ENCODE measurements at regions not wholly inside any gene's neighbourhood (a gene's known extent, or its start where the extent isn't known, plus 50 kb on each side); places are given as distances from the start of the nearest gene placed in this dataset.

- H3K9me2 ChIP-seq (ENCODE audit: insufficient read depth, low read length): no peaks in the 10 kb centered on the region
- no peaks in the 10 kb centered on the region for H3K79me2 ChIP-seq (ENCODE audit: insufficient read depth, low read depth, low read length)
- BruUV-seq (replicated peaks): no TSS peak
- no peak overlapping the region for H2AFZ ChIP-seq (ENCODE audit: low read length)
- no peak for DNase-seq (ENCODE audit: low spot score)
- H3K4me1 ChIP-seq (ENCODE audit: insufficient read depth, low read length, poor library complexity, severe bottlenecking): peaks cover 3% of the 10 kb centered on the region
- CTCF ChIA-PET (ENCODE audit: unreplicated experiment): no interaction called here
- no peaks in the 10 kb centered on the region for H4K20me1 ChIP-seq (ENCODE audit: insufficient read depth, low read length)
- TF ChIP-seq EZH2phosphoT487 (IDR thresholded peaks at IDR 0.05; ENCODE audit: borderline replicate concordance, low read depth, low read length) (no peak), CTCF (conservative IDR thresholded peaks at IDR 0.05; ENCODE audit: low read length) (no peak)
- H3K4me3 ChIP-seq (ENCODE audit: low read depth, low read length, poor library complexity, severe bottlenecking): no peak overlapping the region
- H3K27ac ChIP-seq (ENCODE audit: low read depth, low read length, poor library complexity, severe bottlenecking): no peak overlapping the region
- no peak overlapping the region for H3K4me2 ChIP-seq (ENCODE audit: low read length)
- POLR2A ChIA-PET: interaction anchor here (1.5 kb wide), 1 partner anchor 12 kb away, joined by 4 read pairs; no protein-coding TSS in a partner anchor
- no peaks in the 10 kb centered on the region for H3K9me3 ChIP-seq (ENCODE audit: low read length)
- intact Hi-C loops (cut with micrococcal nuclease; ENCODE audit: unreplicated experiment): no loop called here
- no peaks in the 10 kb centered on the region for H3K36me3 ChIP-seq (ENCODE audit: insufficient read depth, low read length)
These were observed 61.7 kb upstream of the TES start for GRCh38 chr7:116148626-116149025.

- H3K79me2 ChIP-seq (ENCODE audit: insufficient read depth, low read depth, low read length): no peaks in the 10 kb centered on the region
- H3K4me3 ChIP-seq (ENCODE audit: low read depth, low read length, poor library complexity, severe bottlenecking): no peak overlapping the region
- no peaks in the 10 kb centered on the region for H3K36me3 ChIP-seq (ENCODE audit: insufficient read depth, low read length)
- BruUV-seq (replicated peaks): no TSS peak
- no peak overlapping the region for H2AFZ ChIP-seq (ENCODE audit: low read length)
- CTCF ChIA-PET (ENCODE audit: unreplicated experiment): no interaction called here
- TF ChIP-seq EZH2phosphoT487 (IDR thresholded peaks at IDR 0.05; ENCODE audit: borderline replicate concordance, low read depth, low read length): no peak
- TF ChIP-seq CTCF (conservative IDR thresholded peaks at IDR 0.05; ENCODE audit: low read length): no peak
- H3K9me2 ChIP-seq (ENCODE audit: insufficient read depth, low read length): no peaks in the 10 kb centered on the region
- no peaks in the 10 kb centered on the region for H3K9me3 ChIP-seq (ENCODE audit: low read length)
- POLR2A ChIA-PET: interaction anchor here (1.4 kb wide), 1 partner anchor 13 kb away, joined by 4 read pairs; no protein-coding TSS in a partner anchor
- H3K4me2 ChIP-seq (ENCODE audit: low read length): no peak overlapping the region
- H3K4me1 ChIP-seq (ENCODE audit: insufficient read depth, low read length, poor library complexity, severe bottlenecking): peaks cover 3% of the 10 kb centered on the region
- H3K27ac ChIP-seq (ENCODE audit: low read depth, low read length, poor library complexity, severe bottlenecking): no peak overlapping the region
- no peaks in the 10 kb centered on the region for H4K20me1 ChIP-seq (ENCODE audit: insufficient read depth, low read length)
- no peak for DNase-seq (ENCODE audit: low spot score)
- intact Hi-C loops (cut with micrococcal nuclease; ENCODE audit: unreplicated experiment): loop anchor here (10.0 kb wide), 1 partner anchor 804 kb away; the partner anchor contains the start of gene ST7
These were observed 59.8 kb upstream of the TES start for GRCh38 chr7:116150588-116150987.

- Histone ChIP-seq H3K9me2 (ENCODE audit: insufficient read depth, low read length) (no peaks in the 10 kb centered on the region), H4K20me1 (ENCODE audit: insufficient read depth, low read length) (no peaks in the 10 kb centered on the region), H3K4me1 (ENCODE audit: insufficient read depth, low read length, poor library complexity, severe bottlenecking) (peaks cover 3% of the 10 kb centered on the region), H3K4me3 (ENCODE audit: low read depth, low read length, poor library complexity, severe bottlenecking) (no peak overlapping the region), H3K27ac (ENCODE audit: low read depth, low read length, poor library complexity, severe bottlenecking) (no peak overlapping the region), H3K79me2 (ENCODE audit: insufficient read depth, low read depth, low read length) (no peaks in the 10 kb centered on the region), H2AFZ (ENCODE audit: low read length) (no peak overlapping the region), H3K4me2 (ENCODE audit: low read length) (no peak overlapping the region), H3K36me3 (ENCODE audit: insufficient read depth, low read length) (no peaks in the 10 kb centered on the region), H3K9me3 (ENCODE audit: low read length) (no peaks in the 10 kb centered on the region)
- POLR2A ChIA-PET: interaction anchor here (0.7 to 0.9 kb wide), 2 partner anchors 11 to 18 kb away, joined by 3 to 5 read pairs; no protein-coding TSS in a partner anchor
- TF ChIP-seq CTCF (conservative IDR thresholded peaks at IDR 0.05; ENCODE audit: low read length) (no peak), EZH2phosphoT487 (IDR thresholded peaks at IDR 0.05; ENCODE audit: borderline replicate concordance, low read depth, low read length) (no peak)
- BruUV-seq (replicated peaks): no TSS peak
- DNase-seq (ENCODE audit: low spot score): no peak
- intact Hi-C loops (cut with micrococcal nuclease; ENCODE audit: unreplicated experiment): loop anchor here (10.0 kb wide), 1 partner anchor 803 kb away; the partner anchor contains the start of gene ST7
- CTCF ChIA-PET (ENCODE audit: unreplicated experiment): no interaction called here
These were observed 58.1 kb upstream of the TES start for GRCh38 chr7:116152276-116152675.

All from OCI-LY7 (cell line).